GM19397 (cell line): ENCODE measurements at regions not wholly inside any gene's neighbourhood (a gene's known extent, or its start where the extent isn't known, plus 50 kb on each side); places are given as distances from the start of the nearest gene placed in this dataset.

Experiments
- ATAC-seq: cut with Tn5 transposase; IDR thresholded peaks from one replicate; pipeline ENCODE4 v1.9.1; 2021; ENCODE audit warnings: mild to moderate bottlenecking, moderate library complexity; ENCODE audit not compliant: unreplicated experiment

DNA sequence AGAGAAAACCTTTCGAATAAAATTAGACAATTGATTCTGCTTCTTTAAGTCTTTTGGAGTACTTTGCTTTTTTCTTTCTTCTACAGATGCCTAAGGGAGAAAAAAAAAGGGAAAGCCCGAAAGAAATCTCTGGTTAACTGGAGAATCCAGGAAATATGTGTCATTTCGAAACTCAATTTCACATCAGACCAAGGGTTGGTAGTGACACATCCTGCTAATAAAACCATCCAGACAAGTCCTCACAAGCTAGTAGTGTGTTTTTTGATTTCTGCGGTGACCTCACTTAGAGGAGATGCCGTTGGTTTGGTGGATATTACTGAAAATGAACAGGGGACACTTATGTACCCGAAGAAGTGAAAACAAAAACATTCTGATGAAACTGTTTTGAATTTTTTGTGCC, 726.5 kb upstream of the ADAMTS5 start:
- ATAC-seq: no peak

DNA sequence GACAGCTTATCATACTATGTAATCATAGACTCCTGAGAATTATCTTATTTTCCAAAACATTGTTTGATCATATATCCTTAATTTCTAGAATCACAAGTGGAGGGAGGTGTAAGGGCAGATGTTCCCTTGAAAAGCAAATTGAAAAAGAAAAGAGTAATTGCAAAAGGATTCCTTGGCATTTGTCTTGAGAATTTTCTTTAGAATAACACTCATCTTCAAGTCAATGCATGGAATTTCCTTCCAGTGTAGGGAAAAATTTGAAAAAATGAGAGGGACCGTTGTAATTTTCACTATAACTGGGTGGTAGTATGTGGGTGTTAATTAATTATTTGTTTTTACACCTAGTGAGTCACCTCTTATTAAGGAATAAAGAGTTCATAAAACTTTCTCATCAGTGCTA, 724.6 kb upstream of the ADAMTS5 start:
- no peak for ATAC-seq

DNA sequence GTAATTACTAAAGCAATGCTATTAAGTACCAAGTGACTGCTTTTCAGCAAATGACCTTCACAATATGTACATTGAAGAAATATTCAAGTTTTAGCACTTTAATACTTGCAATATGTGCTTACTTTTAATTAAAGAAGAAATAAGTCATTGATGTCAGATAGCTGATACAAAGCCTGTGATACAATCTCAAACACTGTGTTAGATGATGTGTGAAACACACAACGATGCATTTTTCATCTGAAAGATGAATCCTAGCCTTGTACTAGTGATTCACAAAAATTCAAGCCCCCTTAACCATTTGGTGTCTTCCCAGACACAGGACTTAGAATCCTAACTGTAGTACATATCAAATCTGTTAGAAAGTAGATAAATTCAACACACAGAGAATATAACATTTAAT, 724.1 kb upstream of the ADAMTS5 start:
- no peak for ATAC-seq

DNA sequence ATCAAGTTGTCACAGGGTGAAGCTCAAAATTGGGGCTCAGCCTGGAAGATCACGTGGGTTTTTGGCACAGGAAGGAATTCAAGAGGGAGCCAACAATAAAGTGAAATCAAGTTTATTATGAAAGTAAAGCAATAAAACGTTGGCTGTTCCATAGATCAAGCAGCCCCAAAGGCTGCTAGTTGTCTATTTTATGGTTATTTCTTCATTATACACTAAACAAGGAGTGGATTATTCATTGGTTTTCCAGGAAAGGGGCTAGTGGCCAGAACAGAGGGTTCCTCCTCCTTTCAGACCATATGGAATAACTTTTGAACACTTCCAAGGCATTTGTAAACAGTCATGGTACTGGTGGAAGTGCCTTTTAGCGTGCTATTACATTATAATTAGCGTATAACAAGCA, 723.5 kb upstream of the ADAMTS5 start:
- ATAC-seq: no peak

DNA sequence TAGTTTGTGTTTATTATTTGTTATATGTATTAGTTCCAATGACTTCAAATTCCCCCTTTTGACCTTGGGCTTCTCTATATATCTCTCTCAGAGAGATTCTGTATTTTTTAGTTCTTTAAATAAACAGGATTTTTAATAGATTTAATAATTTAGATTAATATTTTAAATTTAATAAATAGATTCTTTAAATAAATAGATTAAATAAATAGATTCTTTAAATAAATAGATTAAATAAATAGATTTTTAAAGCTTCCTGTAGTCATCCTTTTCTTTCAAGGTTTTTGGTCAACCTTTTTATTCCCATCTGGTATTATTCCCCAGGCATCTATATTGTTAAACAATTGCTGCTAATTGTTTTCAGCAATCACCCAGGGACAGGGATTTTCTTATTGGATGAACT, 721.9 kb upstream of the ADAMTS5 start:
- ATAC-seq: no peak

DNA sequence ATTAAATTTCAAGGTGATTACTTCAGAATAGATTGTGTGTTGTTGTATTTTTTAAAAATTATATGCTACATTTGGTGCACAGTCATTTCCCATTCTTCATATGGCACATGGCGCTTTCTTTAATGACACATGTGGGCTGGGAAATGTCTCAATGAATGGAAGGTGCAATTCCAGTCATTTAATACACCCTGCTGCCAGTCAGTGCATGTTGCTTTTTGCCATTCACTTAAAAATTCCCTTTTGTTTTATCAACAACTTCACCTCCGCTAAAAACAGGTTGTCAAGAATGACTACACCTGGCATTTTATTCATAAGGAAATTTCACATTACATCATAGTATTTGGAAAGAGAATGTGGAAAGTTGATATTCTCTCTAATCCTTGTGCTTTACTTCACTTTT, 716.4 kb upstream of the ADAMTS5 start:
- ATAC-seq: no peak

DNA sequence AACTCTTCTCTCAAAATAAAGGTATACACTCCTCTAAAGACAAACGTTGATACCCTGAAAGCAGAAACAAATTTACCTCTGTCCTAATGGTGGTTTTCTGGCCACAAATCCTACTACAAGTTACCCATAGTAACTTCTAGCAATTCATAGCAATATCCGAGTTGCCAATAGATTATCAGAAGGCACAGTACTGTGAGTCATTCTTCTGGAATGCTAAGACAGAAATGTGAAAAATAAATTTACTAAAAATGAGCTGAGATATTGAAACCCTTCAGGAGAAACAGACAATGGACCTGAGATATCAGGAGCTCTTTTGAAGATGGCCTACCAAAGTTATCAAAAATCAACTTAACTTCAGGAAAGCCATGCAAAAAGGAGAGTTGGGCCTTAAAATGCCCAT, 715.0 kb upstream of the ADAMTS5 start:
- no peak for ATAC-seq

DNA sequence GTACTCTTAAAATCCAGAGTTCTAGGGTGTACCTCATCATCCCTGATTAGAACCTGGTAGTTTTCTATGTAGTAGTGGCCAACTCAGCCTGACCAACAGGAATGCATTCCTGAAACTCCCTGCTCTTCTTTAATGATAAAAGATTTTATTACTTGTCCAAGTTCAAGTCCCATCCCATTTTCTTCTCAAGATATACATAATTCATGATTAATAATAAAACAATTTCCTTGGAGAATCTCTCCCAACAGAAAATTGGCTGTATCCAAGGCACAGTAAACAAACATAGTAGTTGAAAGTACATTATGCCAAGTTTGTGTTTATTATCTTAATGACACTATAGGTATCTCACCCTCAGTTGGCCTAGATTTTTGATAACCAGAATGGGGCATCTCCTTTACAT, 714.1 kb upstream of the ADAMTS5 start:
- ATAC-seq: no peak

DNA sequence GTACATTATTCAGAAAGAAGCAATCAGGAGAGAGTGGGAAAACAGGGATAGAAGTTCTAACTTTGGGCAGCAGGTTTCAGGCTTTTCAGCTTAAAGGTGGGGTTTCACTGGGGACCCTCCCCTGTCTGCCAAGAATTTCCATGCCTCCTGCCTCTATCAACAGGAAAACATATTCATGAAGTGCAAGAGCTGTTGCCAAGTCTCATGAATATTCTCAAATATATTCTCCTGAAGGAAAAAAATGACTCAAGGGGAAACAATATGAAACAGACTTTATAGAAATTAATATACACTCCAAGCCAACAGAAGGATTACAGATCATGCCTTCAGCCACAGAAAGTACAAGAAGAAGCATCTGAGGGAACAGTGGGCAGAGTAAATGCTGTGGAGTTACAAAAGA, 713.3 kb upstream of the ADAMTS5 start:
- ATAC-seq: no peak

DNA sequence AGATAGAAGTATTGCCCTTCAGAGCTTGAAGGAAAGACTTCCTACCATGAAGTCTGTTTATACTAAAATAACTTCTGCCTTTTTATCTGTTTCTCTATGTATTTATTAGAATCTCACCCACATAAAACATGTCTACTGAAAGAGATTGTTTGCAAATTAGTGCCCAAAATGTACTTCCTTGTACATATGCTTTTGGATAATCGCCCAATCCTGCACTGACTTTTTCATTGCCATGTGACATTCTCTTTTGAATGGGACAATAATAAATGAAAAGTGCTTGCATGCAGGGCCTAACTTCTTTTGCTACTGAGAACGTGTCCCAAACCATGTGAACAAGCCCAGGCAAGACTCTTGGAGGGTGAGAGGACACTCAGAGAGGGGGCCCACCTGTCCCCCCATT, 711.6 kb upstream of the ADAMTS5 start:
- ATAC-seq: no peak

DNA sequence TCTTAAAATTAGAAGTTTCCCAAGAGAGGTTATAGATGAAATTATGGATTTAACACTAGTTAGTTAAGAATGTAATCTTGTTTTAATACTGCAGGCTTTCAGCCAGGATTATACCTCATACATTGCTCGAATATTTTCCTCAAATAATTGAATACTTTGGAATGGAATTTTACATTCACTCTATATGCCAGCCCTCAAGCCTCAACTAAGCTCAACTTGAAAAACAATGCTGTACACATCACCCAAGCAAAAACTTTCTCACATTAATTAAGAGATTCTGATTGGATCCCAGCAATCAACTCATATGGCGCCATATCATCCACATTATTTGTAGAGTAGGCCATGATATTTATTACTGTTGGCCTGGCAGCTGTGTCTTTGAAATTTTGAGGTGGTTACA, 710.7 kb upstream of the ADAMTS5 start:
- ATAC-seq: no peak

DNA sequence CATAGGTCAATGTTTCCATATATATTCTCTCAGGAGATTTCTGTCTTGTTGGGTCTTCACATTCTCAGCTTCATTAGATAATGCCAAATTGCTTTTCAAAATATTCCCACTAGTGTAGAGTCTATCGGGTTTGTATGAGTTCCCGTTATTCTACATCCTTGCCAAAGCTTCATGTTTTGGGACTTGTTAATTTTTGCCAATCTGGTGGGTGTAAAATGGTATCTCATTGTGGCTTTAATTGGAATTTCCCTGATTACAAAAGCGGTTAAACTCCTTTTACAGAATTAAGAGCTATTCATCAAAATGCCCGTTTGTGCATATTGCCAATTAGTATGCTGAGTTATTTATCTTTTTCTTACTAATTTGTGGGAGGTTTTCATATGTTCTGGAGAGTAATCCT, 708.4 kb upstream of the ADAMTS5 start:
- no peak for ATAC-seq

DNA sequence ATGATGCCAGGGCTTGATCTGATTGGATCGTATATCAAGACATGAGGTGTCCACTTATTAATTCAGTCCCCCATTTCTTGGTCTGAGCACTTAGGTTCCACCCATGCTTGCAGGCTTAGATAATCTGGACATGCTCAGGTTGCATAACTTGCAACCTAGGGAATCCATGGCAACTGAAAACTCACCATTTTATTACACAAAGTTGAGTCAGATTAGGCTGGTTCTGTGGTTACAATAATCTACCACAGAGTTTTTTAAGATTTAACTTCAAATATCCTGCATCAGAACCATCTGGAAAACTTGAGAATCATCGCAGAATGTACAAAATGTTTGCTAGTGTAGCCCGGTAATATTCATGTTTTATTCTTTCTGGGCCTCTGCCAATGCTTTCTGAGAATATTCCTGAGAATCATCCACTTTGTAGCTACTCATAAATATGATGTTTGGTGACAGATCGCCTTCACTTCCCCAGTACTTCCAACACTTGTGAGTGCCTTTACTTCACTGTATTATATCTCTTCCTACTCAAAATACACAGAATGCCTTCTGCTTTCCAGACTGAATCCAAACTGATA, 707.2 kb upstream of the ADAMTS5 start:
- no peak for ATAC-seq

DNA sequence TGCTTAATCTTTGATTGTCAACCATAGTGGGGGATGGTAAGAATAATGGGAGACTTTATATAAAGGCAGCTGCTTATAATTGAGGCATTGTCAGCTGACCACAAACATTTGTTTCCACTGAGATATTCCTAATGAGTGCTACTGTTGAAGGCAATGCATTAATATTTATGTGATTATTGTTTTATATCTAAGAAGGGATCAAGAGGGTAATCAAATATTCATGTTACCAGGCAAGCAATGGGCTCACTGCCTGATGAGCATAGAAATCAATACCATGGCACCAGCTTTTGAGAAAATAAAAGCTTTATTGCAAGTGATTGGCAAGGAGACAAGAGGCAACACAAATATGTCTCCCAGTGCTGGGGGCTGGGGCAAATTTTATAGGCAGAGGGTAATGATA, 706.7 kb upstream of the ADAMTS5 start:
- ATAC-seq: no peak

DNA sequence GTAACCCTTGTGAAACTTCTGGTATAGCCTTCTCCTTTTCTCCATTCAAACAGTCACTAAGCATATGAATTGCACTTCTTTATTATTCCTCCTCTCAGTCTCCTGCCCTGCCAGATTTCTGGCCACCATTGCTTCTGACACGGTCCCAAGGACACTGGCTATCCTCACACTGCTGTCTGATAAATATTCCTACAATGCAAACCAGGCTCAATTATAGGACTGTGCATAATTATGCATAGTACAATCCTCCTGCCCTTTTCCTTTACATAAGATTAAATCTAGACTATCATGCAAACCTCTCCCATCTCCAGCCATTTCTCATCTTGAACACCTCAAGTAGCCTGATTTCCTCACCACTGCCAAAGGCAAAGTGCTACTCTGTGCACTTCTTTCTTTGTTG, 704.3 kb upstream of the ADAMTS5 start:
- ATAC-seq: no peak

DNA sequence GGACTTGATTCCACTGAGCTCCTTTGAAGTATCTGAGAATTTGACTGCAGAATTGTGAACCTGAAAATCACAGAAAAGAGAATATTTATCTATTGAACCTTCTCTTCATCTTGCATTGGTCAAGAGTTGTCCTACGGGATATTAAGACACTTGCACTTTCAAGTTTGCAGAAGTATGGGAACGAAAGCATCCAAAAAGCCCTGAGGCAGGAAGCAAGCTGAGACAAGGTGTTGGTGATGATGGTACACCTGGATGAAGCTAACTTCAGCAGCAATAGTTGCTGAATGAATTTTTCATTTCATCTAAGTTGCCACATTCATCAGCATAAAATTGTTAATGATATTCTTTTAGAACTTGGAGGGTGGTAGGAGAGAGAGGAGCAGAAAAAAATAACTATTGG, 686.6 kb upstream of the ADAMTS5 start:
- ATAC-seq: no peak

DNA sequence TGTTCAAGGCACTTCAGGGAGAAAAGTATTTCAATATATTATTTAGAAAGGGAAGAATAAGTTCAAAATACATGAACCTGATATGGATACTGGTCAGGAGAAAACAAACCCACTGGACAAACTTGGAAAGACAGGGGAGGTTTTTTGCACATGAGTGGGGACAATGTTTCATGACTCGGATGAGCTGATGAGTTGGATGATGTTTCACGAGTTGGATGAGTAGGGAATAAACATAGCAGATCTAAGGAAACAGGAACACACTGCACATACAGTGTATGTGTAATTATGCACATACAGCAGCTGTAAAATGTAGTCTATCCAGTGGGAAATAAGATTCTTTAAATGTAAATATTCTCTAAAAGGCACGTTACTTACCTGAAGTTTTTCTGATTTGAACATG, 682.9 kb upstream of the ADAMTS5 start:
- no peak for ATAC-seq

DNA sequence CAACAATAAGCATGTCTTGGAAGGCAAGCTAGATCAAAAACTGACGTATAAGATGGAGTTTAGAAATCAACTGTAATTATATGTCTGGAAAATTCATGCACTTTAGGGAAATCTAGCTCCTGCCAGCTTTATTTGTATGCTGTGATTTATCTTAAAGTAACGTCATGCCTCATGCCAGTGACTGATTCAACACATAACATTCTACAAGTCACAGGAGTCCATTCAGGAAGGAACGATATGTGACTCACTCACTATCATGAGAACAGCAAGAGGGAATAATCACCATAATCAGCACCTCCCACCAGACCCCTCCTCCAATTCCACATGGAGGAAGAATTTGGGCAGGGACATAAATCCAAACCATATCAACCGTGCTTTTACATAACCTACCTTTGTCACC, 682.4 kb upstream of the ADAMTS5 start:
- no peak for ATAC-seq

DNA sequence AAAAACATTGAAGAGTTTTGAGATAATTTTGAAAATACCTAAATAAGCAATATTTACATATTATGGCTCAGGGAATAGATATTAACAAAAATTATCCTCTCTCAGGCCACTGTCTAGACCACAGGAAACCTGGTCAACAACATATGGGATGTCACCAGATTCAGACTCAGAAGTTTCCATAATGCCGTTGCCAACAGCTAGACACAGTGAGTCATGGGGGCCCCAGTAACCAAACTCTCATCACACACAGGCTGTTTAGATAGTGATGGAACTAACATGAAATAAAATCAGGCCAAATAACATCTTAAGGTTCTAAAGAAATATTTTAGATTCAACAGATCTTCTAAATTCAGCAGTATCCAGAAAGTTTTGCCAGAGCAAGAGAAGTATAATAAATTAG, 681.7 kb upstream of the ADAMTS5 start:
- no peak for ATAC-seq

DNA sequence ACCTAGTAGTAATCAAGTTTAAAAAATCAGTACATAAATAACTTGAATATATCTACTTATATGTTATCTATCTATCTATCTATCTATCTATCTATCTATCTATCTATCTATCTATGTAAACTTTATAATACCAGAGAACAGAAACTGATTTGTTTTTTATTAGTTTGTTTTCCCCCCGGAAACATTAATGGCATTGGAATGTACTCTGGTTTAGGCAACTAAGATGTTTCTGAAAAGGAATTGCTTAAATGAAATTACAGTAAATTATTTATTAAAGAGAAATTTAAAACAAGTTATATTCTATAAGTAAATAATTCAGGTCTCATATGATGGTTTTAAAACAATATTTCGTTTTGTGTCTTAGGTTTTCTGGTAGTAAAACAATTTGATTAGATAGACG, 681.0 kb upstream of the ADAMTS5 start:
- no peak for ATAC-seq

DNA sequence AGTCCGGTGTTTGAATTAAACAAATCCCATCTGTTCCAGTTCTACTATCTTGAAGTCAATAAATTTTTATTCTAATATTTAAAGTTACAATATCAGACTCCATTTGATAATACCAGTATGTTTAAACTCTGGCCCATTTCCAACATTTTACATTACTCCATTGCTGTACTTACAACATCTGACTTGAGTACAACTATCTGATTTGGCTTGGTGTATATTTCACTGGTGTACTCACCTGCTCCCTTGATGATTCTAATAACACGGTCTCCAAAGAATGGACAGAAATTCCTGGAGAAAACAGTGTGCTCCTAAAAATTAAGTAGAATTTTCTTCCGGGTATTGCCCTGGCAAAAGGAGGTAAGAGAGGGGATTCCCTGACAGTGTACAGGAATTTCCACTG, 680.5 kb upstream of the ADAMTS5 start:
- no peak for ATAC-seq

DNA sequence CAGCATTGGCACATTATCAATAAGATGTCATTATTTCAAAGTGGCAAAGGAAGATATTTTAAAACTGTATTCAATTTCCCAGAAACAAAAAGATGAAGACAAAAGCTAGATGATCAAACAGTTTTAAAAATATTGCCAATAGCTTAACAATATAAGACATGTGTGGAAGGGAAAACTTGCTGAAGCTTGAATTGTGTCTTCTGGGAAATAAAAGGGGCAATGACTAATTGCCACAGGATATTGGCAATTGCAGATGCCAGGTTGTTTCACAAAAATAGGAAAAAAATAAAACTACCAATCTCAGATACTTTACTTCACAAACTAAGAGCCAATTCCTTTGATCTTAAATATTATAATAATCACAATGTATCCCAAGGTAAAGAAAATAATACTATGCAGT, 679.8 kb upstream of the ADAMTS5 start:
- ATAC-seq: no peak

DNA sequence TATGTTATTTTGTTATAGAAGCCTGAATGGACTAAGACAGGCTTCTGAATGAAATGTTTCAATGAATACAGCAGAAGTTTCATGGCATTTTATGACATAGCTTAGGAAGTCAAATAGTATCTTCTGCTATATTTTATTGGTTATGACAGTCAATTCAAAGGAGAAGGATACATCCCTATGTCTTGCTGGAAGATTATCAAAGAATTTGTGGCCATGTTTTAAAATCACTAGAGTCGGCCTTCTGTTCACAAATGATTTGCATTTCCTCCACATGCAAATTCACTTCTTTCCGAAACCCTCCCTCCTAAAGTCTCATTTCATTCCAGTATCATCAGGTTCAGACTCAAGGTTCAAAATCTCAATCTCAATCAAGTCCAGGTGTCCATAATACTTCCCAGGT, 679.2 kb upstream of the ADAMTS5 start:
- no peak for ATAC-seq

DNA sequence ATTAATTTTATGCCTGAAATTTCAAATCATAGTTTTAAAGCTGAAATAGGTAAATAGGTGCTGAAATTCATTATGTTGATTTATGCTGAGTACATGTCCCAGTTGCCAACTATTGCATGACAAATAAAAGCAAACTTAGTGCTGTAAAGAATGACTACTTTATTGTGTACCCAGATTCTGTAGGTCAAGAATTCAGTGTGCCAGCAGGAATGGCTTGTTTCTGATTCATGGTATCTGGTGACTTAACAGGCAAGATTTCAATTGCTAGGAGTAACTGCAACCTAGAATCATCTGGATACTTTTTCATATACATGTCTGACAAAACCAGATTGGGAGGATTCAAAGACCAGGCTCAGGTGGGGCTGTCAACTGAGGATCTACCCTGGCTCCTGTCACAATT, 678.4 kb upstream of the ADAMTS5 start:
- no peak for ATAC-seq
